WERI-Rb-1 (cell line): ENCODE measurements at regions not wholly inside any gene's neighbourhood (a gene's known extent, or its start where the extent isn't known, plus 50 kb on each side); places are given as distances from the start of the nearest gene placed in this dataset.

Experiments used
- DNase-seq: peaks from one replicate; pipeline ENCODE4 v3.0.0-alpha.2; 2020
- H3K27ac ChIP-seq: fragments of 250-450 bp; sonication (Bioruptor Pico); 2 replicates; pipeline ENCODE4 v1.5.1; 2020; ENCODE audit warnings: mild to moderate bottlenecking, moderate library complexity
- H3K27me3 ChIP-seq: fragments of 250-450 bp; sonication (Bioruptor Pico); 2 replicates; pipeline ENCODE4 v1.5.1; 2021; ENCODE audit warnings: mild to moderate bottlenecking, low read depth, moderate library complexity; ENCODE audit not compliant: insufficient read depth, severe bottlenecking
- H3K36me3 ChIP-seq: fragments of 250-450 bp; sonication (Bioruptor Pico); 2 replicates; pipeline ENCODE4 v1.5.1; 2020; ENCODE audit warnings: mild to moderate bottlenecking, moderate library complexity
- H3K4me3 ChIP-seq: 2 replicates; pipeline ENCODE4 v1.5.1; 2011; ENCODE audit warnings: low read depth, mild to moderate bottlenecking, control low read depth, low read length
- H3K9me3 ChIP-seq: fragments of 250-450 bp; sonication (Bioruptor Pico); 2 replicates; pipeline ENCODE4 v1.5.1; 2021; ENCODE audit warnings: mild to moderate bottlenecking, moderate library complexity; ENCODE audit not compliant: severe bottlenecking
- TF ChIP-seq, protein P1 (sequence below): IDR thresholded peaks from 2 replicates; pipeline ENCODE4 v1.5.1; 2011; ENCODE audit warnings: low read depth, mild to moderate bottlenecking, control low read depth, inconsistent platforms, low read length

DNA sequence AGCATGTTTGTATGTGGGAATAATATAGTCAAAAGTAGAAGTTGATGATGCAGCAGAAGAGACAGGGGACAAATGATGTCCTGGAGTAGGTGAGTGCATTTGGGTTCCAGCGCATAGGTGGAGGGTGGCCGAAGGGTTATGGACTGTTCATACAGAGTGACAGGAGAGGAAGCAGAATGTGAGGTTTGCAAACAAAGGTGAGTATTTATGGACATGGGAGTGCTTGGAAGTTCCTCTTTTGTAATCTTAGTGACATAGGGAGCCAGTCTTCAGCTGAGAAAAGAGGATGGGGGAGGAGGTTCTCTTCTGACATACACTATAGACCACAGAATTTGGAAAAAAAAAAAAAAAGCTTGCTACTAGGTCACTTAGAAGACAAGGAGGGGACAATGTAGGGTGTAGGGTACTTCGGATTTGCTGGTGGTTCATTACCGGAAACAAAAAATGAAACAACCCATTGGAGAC, 331.6 kb downstream of the DLEU7 start:
- no peak overlapping the region for H3K27ac ChIP-seq
- TF ChIP-seq, protein P1, sequence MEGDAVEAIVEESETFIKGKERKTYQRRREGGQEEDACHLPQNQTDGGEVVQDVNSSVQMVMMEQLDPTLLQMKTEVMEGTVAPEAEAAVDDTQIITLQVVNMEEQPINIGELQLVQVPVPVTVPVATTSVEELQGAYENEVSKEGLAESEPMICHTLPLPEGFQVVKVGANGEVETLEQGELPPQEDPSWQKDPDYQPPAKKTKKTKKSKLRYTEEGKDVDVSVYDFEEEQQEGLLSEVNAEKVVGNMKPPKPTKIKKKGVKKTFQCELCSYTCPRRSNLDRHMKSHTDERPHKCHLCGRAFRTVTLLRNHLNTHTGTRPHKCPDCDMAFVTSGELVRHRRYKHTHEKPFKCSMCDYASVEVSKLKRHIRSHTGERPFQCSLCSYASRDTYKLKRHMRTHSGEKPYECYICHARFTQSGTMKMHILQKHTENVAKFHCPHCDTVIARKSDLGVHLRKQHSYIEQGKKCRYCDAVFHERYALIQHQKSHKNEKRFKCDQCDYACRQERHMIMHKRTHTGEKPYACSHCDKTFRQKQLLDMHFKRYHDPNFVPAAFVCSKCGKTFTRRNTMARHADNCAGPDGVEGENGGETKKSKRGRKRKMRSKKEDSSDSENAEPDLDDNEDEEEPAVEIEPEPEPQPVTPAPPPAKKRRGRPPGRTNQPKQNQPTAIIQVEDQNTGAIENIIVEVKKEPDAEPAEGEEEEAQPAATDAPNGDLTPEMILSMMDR: no peak
- H3K36me3 ChIP-seq: no peaks in the 10 kb centered on the region
- H3K9me3 ChIP-seq: no peaks in the 10 kb centered on the region
- DNase-seq: no peak
- H3K27me3 ChIP-seq: no peaks in the 10 kb centered on the region
- no peak overlapping the region for H3K4me3 ChIP-seq

DNA sequence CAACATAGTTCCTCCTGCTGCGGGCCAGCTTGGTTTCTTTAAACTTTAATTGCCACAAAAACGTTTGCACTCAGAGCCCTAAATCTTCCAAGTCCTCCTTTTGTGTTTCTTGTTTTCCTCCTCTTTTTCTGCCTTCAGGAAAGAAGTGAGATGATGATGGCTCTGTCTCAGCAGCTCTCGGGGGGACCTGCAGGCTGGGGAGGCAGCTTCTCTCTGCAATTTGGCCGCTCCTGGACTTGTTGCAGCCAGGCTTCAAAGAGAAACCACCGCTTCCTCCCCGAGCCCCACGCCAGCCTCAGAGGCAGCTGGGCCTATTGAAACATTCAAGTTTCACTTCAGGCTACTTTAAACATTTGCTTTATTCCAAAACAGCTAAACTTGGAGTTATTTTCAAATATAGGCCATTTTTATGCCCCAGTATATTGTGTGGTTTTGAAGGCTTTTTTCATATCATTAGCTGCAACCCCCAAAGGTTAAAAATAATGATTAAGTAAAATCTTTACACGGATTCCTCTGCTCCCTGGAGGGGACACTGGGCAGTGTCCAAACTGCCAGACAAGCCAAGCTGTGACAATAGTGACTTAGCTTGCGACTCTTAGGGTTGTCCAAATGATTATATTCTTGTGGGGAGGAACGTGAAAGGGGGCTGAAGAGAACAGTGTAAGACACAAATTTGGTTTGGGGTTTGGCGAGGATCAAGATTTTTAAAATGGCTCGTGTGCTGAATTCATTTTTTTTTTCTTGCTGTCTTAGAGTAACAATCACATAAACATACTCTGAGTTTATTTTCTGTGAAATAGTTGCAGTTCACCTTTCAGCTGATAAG, 330.8 kb downstream of the DLEU7 start:
- Histone ChIP-seq H3K36me3 (no peaks in the 10 kb centered on the region), H3K9me3 (no peaks in the 10 kb centered on the region), H3K27me3 (no peaks in the 10 kb centered on the region), H3K4me3 (no peak overlapping the region), H3K27ac (no peak overlapping the region)
- no peak for DNase-seq
- TF ChIP-seq, protein P1: no peak

DNA sequence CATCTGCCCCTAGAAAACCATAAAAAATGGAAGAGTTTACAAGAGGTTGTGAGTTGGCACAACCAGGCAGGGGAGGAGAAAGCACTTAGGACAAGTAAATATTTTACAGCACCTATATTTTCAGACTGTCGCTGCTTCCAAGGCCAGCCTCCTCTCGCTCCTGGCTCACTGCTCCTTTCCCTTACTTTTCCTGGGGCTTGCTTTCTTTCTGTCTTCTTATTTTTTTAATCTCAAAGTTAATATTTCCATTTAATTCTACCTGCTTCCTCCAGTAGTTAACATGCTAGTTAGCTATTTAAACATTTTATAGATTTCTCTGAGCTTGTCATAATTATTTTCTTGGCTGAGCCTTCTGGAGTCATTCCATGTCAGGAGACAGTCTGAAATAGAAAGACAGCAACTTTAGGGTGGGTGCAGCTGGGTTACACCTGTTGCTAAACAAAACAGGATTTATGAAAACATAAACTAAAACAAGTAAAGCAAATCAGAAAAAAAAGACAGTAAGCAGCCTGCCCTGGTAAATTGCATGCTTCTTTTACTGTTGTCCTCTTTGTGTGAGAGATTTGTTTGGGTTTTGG, 330.1 kb downstream of the DLEU7 start:
- DNase-seq: no peak
- no peaks in the 10 kb centered on the region for H3K36me3 ChIP-seq
- TF ChIP-seq, protein P1: no peak
- H3K27ac ChIP-seq: no peak overlapping the region
- no peaks in the 10 kb centered on the region for H3K9me3 ChIP-seq
- H3K27me3 ChIP-seq: no peaks in the 10 kb centered on the region
- no peak overlapping the region for H3K4me3 ChIP-seq

DNA sequence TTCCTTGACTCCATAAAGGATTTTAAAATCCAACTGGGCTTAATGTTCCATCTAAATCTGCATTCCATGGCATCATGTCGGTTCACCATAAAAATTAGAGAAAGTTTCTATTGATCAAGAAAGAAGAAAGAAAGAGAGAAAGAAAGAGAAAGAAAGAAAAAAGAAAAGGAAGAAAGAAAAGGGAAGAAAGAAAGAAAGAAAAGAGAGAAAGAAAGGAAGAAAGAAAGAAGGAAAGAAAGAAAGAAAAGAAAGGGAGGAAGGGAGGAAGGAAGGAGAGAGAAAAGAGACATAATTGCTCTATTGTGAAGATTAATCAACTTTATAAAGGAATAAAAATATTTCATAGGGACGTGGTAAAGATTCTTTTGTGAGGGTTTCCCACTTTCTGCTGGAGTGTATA, 329.2 kb downstream of the DLEU7 start:
- Histone ChIP-seq H3K27me3 (no peaks in the 10 kb centered on the region), H3K4me3 (no peak overlapping the region), H3K27ac (no peak overlapping the region), H3K9me3 (no peaks in the 10 kb centered on the region), H3K36me3 (no peaks in the 10 kb centered on the region)
- TF ChIP-seq, protein P1: no peak
- no peak for DNase-seq

DNA sequence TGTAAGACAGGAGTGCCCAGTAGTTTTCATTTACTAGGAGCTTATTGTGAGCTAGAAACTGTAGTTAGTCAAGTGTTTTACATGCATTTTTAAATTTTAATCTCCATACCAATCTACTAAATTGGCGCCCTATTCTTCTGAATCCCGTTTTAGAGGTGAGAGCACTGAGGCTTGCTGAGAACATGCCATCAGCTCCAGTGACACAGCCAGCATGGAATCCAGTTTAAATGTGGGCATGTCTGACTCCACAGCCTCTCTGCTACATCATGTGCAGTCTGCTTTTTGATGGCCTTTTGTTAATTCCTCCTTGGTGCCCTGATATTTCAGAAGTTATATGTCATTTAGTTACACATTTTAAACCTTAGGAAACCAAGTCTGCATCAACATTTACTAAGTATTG, 325.4 kb downstream of the DLEU7 start:
- no peak for DNase-seq
- Histone ChIP-seq H3K9me3 (no peaks in the 10 kb centered on the region), H3K27ac (no peak overlapping the region), H3K4me3 (no peak overlapping the region), H3K36me3 (no peaks in the 10 kb centered on the region), H3K27me3 (no peaks in the 10 kb centered on the region)
- TF ChIP-seq, protein P1: no peak
